Spleen (tissue), 7 donors: ENCODE measurements at regions not wholly inside any gene's neighbourhood (a gene's known extent, or its start where the extent isn't known, plus 50 kb on each side); places are given as distances from the start of the nearest gene placed in this dataset.

Source experiments
- POLR2A ChIP-seq, 3 donors: fragments of 450-650 bp; IDR thresholded peaks; one replicate each; pipeline ENCODE4 v1.5.1; 2017; ENCODE audit warnings: antibody characterized with exemption in 3 of 3, mild to moderate bottlenecking in 1 of 3
- POLR2AphosphoS5 ChIP-seq, 3 donors: sonication (generic); formaldehyde crosslinking; IDR thresholded peaks; one replicate each; pipeline ENCODE4 v1.5.1; 2017; ENCODE audit warnings: antibody characterized with exemption in 3 of 3
- TF ChIP-seq, protein P1 (sequence below), 11 experiments: fragments of 200-600 bp in 7 of 11; fragments of 450-650 bp in 4 of 11; sonication (generic) in 4 of 11; IDR thresholded peaks in 8 of 11; conservative IDR thresholded peaks in 3 of 11; 1 replicate in 7 of 11; 2 replicates in 4 of 11; pipeline versions ENCODE4 v1.4.0 to v1.8.0; 2016 to 2021; ENCODE audit warnings: antibody characterized with exemption in 11 of 11, inconsistent platforms in 4 of 11, mild to moderate bottlenecking in 1 of 11
- donor health status: DM: no; HTN: no; CAD: no; lungs with moderate emphysema.
- donor health status: DM: no; HTN: no; CAD: no.
- donor health status: DM: no; HTN: no; CAD: no.

DNA sequence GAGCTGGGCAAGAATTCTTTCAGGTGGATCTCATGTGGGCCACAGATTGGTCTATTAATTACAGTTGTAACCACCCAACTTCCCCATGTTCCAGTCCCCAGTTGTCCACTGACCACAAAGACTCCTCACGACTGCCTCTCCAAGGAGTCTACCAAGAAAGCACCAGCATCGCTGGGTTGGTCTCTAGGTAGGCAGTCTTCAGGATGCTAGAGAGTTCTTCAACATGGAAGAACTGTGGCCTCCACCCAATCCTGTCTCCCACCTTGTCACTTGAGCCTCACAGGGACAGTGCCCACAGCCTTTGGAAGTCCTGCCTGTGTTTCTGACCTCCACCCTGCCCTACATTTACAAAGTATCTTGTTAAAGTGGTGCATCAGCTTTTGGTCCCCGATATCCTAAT, 184.7 kb upstream of the FN1 start:
- TF ChIP-seq POLR2AphosphoS5 (IDR thresholded peaks at IDR 0.05) (no peak), POLR2A (IDR thresholded peaks at IDR 0.05) (no peak)
- TF ChIP-seq, protein P1, sequence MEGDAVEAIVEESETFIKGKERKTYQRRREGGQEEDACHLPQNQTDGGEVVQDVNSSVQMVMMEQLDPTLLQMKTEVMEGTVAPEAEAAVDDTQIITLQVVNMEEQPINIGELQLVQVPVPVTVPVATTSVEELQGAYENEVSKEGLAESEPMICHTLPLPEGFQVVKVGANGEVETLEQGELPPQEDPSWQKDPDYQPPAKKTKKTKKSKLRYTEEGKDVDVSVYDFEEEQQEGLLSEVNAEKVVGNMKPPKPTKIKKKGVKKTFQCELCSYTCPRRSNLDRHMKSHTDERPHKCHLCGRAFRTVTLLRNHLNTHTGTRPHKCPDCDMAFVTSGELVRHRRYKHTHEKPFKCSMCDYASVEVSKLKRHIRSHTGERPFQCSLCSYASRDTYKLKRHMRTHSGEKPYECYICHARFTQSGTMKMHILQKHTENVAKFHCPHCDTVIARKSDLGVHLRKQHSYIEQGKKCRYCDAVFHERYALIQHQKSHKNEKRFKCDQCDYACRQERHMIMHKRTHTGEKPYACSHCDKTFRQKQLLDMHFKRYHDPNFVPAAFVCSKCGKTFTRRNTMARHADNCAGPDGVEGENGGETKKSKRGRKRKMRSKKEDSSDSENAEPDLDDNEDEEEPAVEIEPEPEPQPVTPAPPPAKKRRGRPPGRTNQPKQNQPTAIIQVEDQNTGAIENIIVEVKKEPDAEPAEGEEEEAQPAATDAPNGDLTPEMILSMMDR (IDR thresholded peaks at IDR 0.05 in 8 of 11, conservative IDR thresholded peaks at IDR 0.05 in 3 of 11) = no peak
